ENCODE measurements at regions not wholly inside any gene's neighbourhood (a gene's known extent, or its start where the extent isn't known, plus 50 kb on each side); places are given as distances from the start of the nearest gene placed in this dataset.

DNA sequence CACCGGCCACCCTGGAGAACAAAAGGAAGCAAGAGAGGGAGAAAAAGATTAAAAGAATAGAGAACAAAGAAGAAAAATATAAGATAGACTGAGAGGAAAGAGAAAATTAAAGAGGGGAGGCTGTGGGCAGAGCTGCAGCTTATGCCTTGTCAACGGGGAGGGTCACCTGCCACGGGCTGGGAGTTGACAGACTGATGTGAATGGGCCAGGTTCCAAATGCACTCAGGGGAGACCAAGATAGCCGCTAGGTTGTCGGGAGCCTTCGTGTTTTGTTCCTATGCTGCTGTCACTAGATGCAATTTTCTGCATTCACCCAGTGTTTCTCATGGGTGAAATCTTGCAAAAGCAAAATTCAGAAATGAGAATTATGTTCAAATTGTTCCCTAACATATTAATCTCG, 119.6 kb upstream of the MTHFD1L start:
- ChIA-PET CTCF (interaction anchor here (1.2 kb wide), 1 partner anchor 60 kb away, joined by 3 read pairs; no protein-coding TSS in a partner anchor), POLR2A (no interaction called here)
- TF ChIP-seq, protein P1, sequence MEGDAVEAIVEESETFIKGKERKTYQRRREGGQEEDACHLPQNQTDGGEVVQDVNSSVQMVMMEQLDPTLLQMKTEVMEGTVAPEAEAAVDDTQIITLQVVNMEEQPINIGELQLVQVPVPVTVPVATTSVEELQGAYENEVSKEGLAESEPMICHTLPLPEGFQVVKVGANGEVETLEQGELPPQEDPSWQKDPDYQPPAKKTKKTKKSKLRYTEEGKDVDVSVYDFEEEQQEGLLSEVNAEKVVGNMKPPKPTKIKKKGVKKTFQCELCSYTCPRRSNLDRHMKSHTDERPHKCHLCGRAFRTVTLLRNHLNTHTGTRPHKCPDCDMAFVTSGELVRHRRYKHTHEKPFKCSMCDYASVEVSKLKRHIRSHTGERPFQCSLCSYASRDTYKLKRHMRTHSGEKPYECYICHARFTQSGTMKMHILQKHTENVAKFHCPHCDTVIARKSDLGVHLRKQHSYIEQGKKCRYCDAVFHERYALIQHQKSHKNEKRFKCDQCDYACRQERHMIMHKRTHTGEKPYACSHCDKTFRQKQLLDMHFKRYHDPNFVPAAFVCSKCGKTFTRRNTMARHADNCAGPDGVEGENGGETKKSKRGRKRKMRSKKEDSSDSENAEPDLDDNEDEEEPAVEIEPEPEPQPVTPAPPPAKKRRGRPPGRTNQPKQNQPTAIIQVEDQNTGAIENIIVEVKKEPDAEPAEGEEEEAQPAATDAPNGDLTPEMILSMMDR (IDR thresholded peaks at IDR 0.05; ENCODE audit: control extremely low read depth, extremely low read depth, low read depth, missing control alignments), result no peak
- no peak for DNase-seq (ENCODE audit: extremely low spot score)

DNA sequence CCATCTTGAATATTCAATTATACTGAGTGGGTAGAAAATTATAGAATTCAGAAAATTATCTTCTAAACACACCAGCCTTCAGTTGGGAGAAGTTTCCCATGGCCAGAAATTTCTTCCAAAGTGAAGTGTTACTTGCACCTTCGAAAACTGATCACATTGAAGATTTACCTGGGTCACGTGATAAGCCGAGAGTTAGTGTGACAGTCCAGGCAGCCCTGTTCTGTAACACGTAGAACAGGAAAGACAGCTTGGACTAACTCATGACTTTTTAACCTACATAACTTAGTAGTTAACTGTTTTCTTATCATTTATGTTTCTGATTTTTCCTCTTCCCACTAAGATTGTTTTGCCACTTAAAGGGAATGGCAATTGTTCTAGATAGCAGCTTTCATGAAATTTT, 118.3 kb upstream of the MTHFD1L start:
- ChIA-PET POLR2A (no interaction called here), CTCF (no interaction called here)
- TF ChIP-seq, protein P1 (IDR thresholded peaks at IDR 0.05; ENCODE audit: control extremely low read depth, extremely low read depth, low read depth, missing control alignments), result no peak
- DNase-seq (ENCODE audit: extremely low spot score), result no peak

DNA sequence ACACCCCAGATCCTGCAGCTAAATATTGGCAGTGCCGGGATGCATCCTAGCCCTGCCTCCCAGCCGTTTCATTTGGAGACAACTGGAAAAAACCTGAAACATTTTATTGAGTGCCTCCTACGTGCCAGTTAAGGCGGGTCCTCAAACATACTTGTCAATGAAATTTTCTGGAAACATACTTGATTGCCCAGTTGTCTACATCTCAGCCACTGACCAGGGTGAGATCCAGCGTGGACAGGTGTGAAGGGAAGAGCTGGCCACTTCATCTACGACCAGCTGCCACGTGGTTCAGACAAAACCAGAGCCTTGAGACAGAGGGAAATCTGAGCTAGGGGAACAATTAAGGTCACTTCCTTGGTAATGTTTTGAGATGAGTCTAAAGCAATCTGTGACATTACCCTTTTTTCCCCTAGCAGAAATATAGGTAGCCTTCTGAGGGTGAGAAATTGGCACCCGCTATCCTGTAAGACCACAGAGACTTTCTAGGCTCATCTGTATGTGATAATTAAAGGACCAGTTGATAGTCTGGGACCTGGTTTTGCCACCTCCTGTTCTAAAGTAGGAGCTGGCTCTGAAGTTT, 116.3 kb upstream of the MTHFD1L start:
- ChIA-PET CTCF (interaction anchor here (0.9 to 1.5 kb wide), 5 partner anchors 9 to 16 kb away, joined by 3 to 7 read pairs (median 4); no protein-coding TSS in a partner anchor), POLR2A (no interaction called here)
- TF ChIP-seq, protein P1 (IDR thresholded peaks at IDR 0.05; ENCODE audit: control extremely low read depth, extremely low read depth, low read depth, missing control alignments), result no peak
- DNase-seq (ENCODE audit: extremely low spot score), result no peak

DNA sequence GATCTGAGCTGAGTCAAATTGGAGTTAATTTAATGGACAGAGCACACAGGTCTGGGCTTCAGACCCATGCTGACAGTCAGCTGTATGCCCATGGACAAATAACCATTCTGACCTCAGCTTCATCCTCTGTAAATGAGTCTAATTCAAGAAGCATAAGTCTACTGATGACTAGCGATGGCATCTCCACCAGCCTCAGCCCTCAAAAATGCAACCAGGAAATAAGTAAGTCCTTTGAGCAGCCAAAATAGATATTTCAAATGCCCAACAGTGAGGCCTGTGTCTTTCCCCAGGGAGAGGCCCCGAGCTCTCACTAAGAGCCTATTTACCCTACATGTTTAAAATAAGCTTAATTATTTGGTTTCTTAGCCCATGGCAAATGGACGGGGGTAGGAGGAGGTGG, 114.2 kb upstream of the MTHFD1L start:
- ChIA-PET CTCF (interaction anchor here (0.7 to 1.8 kb wide), 2 partner anchors 10 to 12 kb away, joined by 3 to 4 read pairs; no protein-coding TSS in a partner anchor), POLR2A (no interaction called here)
- no peak for DNase-seq (ENCODE audit: extremely low spot score)
- TF ChIP-seq, protein P1 (IDR thresholded peaks at IDR 0.05; ENCODE audit: control extremely low read depth, extremely low read depth, low read depth, missing control alignments), result no peak

DNA sequence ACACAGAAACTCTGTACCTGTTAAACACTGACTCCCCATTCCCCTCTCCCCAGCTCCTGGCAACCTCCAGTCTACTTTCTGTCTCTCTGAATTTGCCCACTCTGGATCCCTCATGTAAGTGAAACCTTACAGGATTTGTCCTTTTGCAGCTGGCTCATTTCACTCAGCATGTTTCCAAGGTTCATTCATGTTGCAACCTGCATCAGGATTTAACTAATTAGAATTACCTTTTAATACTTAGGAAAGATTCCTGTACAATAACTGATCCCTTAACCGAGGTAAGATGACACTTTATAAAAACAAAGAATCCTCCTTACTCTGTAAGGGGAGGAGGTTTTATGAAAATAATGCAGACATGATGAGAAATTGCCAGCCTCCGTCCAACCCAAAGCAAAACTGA, 113.1 kb upstream of the MTHFD1L start:
- POLR2A ChIA-PET, result no interaction called here
- TF ChIP-seq, protein P1 (IDR thresholded peaks at IDR 0.05; ENCODE audit: control extremely low read depth, extremely low read depth, low read depth, missing control alignments), result no peak
- no peak for DNase-seq (ENCODE audit: extremely low spot score)
- CTCF ChIA-PET, result interaction anchor here (0.8 to 1.8 kb wide), 2 partner anchors 11 to 14 kb away, joined by 3 to 4 read pairs; no protein-coding TSS in a partner anchor

DNA sequence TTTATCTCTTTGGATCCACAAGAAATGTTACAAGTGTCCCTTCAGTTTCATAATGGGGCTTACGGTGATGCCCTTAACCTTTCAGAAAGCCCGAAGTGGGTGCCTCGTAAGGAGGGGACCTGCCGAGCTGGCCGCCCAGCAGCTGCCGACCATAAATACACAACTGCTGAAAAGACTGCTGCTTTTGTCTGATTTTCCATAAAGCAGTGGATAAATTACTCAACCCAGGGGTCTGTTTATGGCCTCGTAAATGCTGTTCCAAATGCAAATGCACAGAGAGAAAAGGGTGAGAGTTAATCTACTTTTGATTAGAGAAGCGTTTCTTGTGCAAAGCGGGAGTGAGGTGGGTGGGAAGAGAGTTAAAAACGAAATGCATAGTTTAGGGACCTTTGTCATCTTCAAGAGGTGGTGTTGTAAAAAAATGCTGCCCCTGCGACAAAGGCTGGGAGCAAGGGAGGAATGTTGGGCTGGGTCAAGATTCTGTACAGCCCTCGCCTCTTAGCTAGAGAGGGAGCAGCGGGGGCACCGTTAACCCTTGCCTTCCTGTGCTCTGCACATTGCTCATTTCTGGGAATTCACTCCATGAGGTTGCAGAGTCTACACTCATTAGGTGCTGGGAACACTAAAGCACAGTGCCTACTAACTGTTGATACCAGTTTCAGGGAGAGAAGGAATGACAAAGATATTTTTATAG, 112.0 kb upstream of the MTHFD1L start:
- POLR2A ChIA-PET, result no interaction called here
- DNase-seq (ENCODE audit: extremely low spot score), result no peak
- CTCF ChIA-PET, result no interaction called here
- TF ChIP-seq, protein P1 (IDR thresholded peaks at IDR 0.05; ENCODE audit: control extremely low read depth, extremely low read depth, low read depth, missing control alignments), result no peak
